Activated naive CD8-positive, alpha-beta T cell (primary cell): ENCODE measurements at regions not wholly inside any gene's neighbourhood (a gene's known extent, or its start where the extent isn't known, plus 50 kb on each side); places are given as distances from the start of the nearest gene placed in this dataset.
"Not testable (repeated sequence)": the region's sequence is repeated elsewhere in the genome, so short reads cannot be mapped to it uniquely, and the experiment has no call there.

ENCODE experiments used
- H3K27ac Mint-ChIP-seq: one replicate; pipeline ENCODE4 v1.8.0; 2021; ENCODE audit warnings: mixed read lengths
- H3K27me3 Mint-ChIP-seq: one replicate; pipeline ENCODE4 v1.8.0; 2021; ENCODE audit warnings: mixed read lengths
- H3K36me3 Mint-ChIP-seq: one replicate; pipeline ENCODE4 v1.8.0; 2021; ENCODE audit warnings: mixed read lengths
- H3K4me1 Mint-ChIP-seq: one replicate; pipeline ENCODE4 v1.8.0; 2021; ENCODE audit warnings: low read depth, mixed read lengths
- H3K4me3 Mint-ChIP-seq: one replicate; pipeline ENCODE4 v1.8.0; 2021; ENCODE audit warnings: mild to moderate bottlenecking, mixed read lengths
- H3K9me3 Mint-ChIP-seq: one replicate; pipeline ENCODE4 v1.8.0; 2021; ENCODE audit warnings: low read depth, mixed read lengths

- Mint-ChIP-seq H3K27ac (no peak overlapping the region), H3K9me3 (no peaks in the 10 kb centered on the region), H3K4me3 (no peak overlapping the region), H3K4me1 (no peaks in the 10 kb centered on the region), H3K36me3 (no peaks in the 10 kb centered on the region), H3K27me3 (no peaks in the 10 kb centered on the region)
Measured at GRCh38 chr5:126044931-126045565, 378.2 kb upstream of the GRAMD2B start.

DNA sequence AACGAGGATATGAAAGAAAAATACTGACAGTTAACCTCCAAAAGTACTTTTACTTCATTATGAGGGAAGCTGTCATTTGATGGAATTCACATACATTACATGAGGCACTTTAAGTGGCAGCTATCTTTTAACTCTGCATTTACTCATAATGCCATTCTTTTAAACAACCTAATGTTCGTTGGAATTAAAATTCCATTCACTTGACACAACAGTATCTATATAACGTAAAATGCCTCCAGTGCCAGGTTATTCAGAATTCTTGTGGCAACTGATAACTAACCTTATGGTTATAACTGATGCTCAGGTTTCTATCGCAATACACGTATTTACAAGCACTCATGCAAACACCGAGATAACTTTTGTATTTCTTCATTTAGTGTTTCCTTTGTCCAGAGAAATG is 376.9 kb upstream of the GRAMD2B start:
- Mint-ChIP-seq H3K36me3 (no peaks in the 10 kb centered on the region), H3K27ac (no peak overlapping the region), H3K4me3 (no peak overlapping the region), H3K27me3 (no peaks in the 10 kb centered on the region), H3K9me3 (no peaks in the 10 kb centered on the region), H3K4me1 (no peaks in the 10 kb centered on the region)

DNA sequence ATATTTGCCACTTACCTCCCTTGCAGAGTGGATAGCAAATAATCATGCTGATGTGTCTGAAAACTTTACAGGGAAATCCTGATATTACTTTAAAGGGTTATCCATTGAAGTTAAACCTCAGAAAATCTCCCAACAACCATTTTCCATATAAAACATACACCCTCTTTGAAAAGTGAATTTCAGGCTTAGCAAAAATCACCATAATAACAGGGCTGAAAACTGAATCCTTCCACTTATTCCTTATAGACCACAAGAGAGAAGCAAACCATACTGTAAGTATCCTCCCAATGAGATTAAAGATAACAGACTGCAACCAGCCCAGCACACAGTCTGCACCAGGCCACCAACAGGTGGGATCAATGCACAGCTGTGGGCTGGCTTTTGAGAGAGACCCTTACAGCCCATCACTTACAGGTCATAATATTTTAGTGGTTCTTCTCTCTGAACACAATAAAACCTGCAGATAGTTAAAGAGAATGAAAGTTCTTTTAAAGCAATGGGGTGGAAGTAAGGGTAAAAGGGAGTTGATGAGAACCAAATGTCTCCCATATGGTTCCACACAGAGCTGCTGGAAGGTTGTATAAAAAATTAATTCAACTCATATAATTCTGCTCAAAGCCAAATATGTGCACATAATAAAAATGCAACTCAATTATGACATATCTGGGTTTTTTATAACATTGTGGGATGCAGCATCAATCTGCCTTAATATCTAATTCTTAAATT is 376.2 kb upstream of the GRAMD2B start:
- no peaks in the 10 kb centered on the region for H3K9me3 Mint-ChIP-seq
- no peaks in the 10 kb centered on the region for H3K36me3 Mint-ChIP-seq
- no peak overlapping the region for H3K4me3 Mint-ChIP-seq
- no peaks in the 10 kb centered on the region for H3K4me1 Mint-ChIP-seq
- no peak overlapping the region for H3K27ac Mint-ChIP-seq
- no peaks in the 10 kb centered on the region for H3K27me3 Mint-ChIP-seq

DNA sequence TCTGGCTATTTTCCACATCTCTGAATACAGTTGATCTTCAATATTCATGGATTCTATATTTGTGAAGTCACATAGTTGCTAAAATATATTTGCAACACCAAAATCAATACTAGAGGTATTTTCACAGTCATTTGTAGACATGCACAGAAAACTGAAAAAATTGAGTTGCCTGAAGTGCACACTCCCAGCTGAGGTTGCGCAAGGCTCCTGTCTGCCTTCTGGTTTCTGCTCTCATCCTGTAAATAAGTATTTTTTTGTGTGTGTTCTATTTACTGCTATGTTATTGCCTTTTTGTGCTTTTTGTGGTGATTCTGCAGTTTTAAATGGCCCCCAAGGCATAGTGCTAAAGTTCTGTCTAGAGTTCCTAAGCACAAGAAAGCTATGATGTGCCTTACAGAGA is 371.1 kb upstream of the GRAMD2B start:
- Mint-ChIP-seq H3K27me3 (no peaks in the 10 kb centered on the region), H3K36me3 (no peaks in the 10 kb centered on the region), H3K4me1 (no peaks in the 10 kb centered on the region), H3K9me3 (peaks cover 4% of the 10 kb centered on the region), H3K27ac (no peak overlapping the region), H3K4me3 (no peak overlapping the region)

DNA sequence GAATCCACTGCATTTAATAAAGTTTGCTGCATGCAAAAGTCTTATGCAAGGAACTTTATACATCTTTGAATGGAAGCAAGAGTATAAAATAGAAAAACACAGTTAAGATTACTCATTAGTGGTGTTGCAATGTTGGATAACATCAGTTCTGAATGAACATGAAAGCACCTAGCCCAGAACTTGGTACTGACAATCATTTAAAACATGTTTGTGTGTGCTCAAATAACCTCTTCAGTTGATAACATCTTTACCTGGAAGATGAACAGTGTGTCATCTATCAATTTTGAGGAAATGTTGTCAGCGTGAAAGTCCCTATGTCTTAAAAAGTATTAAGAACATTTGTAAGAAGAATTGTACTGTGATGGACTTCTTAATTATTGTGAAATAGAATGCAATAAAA is 370.4 kb upstream of the GRAMD2B start:
- no peak overlapping the region for H3K4me3 Mint-ChIP-seq
- H3K4me1 Mint-ChIP-seq = no peaks in the 10 kb centered on the region
- H3K9me3 Mint-ChIP-seq = peaks cover 4% of the 10 kb centered on the region
- H3K27ac Mint-ChIP-seq = no peak overlapping the region
- no peaks in the 10 kb centered on the region for H3K36me3 Mint-ChIP-seq
- no peaks in the 10 kb centered on the region for H3K27me3 Mint-ChIP-seq

- Mint-ChIP-seq H3K4me1 (no peaks in the 10 kb centered on the region), H3K9me3 (peaks cover 7% of the 10 kb centered on the region)
Measured at GRCh38 chr5:126053630-126054029, 369.6 kb upstream of the GRAMD2B start.

DNA sequence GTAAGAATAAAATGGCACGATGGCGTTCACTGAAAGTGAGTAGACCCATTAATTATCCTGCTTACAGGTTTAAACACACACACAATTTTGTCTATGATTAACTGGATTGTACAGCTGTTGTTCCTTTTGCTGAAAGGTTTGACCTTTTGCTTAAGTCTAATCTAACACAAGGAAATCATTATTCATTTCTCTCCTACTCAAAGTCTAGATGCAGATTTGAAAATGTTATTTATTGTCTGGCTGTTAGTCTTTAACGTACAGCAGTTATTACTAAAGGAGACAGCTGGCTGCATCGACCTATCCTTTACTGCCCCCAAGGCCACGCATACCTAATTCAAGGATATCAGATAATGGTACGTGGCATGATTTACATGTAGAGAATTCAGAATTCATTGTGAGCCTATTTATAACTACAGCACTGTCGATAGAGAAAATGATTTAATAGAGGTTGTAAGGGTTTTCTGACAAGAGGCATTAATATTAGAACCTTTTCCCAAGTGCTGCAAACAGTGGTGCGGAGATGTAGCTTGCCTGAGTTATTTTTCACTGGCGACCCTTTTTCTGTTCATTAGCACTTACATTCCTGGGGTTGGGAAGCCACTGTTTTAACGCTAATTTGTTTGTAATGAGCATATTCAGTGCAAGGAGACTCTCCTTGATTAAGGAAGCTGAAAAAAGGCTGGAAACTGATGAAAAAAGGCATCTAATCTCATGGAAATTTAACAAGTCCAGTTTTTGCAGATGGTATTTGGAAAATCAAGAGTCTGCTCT is 368.4 kb upstream of the GRAMD2B start:
- H3K27ac Mint-ChIP-seq = no peak overlapping the region

More at GRCh38 chr5:126053630-126054029, 369.6 kb upstream of the GRAMD2B start:
- Mint-ChIP-seq H3K4me3 (no peak overlapping the region), H3K27ac (no peak overlapping the region), H3K36me3 (no peaks in the 10 kb centered on the region), H3K27me3 (no peaks in the 10 kb centered on the region)

GRCh38 chr5:126055348-126055729 is 367.9 kb upstream of the GRAMD2B start:
- Mint-ChIP-seq H3K4me3 (no peak overlapping the region), H3K9me3 (peaks cover 16% of the 10 kb centered on the region), H3K27ac (no peak overlapping the region), H3K4me1 (no peaks in the 10 kb centered on the region), H3K27me3 (no peaks in the 10 kb centered on the region), H3K36me3 (no peaks in the 10 kb centered on the region)

More for the DNA sequence above, 368.4 kb upstream of the GRAMD2B start:
- Mint-ChIP-seq H3K4me3 (no peak overlapping the region), H3K9me3 (peaks cover 14% of the 10 kb centered on the region), H3K36me3 (no peaks in the 10 kb centered on the region), H3K27me3 (no peaks in the 10 kb centered on the region), H3K4me1 (no peaks in the 10 kb centered on the region)

DNA sequence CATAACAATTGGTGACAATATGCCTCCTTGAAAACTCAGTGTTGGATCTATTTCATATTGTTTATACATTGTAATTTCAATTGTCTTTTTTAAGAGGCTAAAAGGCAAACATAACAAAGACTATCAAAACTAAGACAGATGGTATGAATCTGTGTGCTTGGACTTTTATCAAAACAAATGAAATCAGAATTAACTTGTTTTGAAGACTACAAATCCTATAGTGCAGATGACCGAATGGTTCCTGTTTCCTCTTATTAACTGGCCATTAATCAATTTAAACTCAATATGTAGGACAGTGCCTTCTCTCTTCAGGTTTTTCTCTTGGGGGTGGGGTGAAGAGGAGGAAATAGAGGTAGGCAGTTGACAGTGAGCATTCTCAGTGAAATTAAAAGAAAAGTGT is 366.9 kb upstream of the GRAMD2B start:
- H3K27me3 Mint-ChIP-seq = no peaks in the 10 kb centered on the region
- H3K4me1 Mint-ChIP-seq = no peaks in the 10 kb centered on the region
- H3K36me3 Mint-ChIP-seq = no peaks in the 10 kb centered on the region
- H3K9me3 Mint-ChIP-seq = peaks cover 18% of the 10 kb centered on the region
- H3K27ac Mint-ChIP-seq = no peak overlapping the region
- H3K4me3 Mint-ChIP-seq = no peak overlapping the region

GRCh38 chr5:126056851-126057622 is 366.2 kb upstream of the GRAMD2B start:
- Mint-ChIP-seq H3K9me3 (peaks cover 22% of the 10 kb centered on the region), H3K27ac (no peak overlapping the region), H3K27me3 (no peaks in the 10 kb centered on the region), H3K36me3 (no peaks in the 10 kb centered on the region), H3K4me1 (no peaks in the 10 kb centered on the region), H3K4me3 (no peak overlapping the region)

DNA sequence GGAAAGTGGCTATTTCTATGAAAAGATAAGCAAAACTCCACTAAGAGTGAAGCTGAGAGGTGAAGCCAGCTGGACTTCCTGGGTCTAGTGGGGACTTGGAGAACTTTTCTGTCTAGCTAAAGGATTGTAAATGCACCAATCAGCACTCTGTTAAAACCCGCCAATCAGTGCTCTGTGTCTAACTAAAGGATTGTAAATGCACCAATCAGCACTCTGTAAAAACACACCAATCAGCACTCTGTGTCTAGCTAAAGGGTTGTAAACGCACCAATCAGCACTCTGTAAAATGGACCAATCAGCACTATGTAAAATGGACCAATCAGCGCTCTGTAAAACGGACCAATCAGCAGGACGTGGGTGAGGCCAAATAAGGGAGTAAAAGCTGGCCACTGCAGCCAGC is 364.8 kb upstream of the GRAMD2B start:
- H3K36me3 Mint-ChIP-seq, H3K27ac Mint-ChIP-seq, H3K4me1 Mint-ChIP-seq, H3K27me3 Mint-ChIP-seq, H3K4me3 Mint-ChIP-seq: not testable (repeated sequence)
- peaks cover 24% of the 10 kb centered on the region for H3K9me3 Mint-ChIP-seq

DNA sequence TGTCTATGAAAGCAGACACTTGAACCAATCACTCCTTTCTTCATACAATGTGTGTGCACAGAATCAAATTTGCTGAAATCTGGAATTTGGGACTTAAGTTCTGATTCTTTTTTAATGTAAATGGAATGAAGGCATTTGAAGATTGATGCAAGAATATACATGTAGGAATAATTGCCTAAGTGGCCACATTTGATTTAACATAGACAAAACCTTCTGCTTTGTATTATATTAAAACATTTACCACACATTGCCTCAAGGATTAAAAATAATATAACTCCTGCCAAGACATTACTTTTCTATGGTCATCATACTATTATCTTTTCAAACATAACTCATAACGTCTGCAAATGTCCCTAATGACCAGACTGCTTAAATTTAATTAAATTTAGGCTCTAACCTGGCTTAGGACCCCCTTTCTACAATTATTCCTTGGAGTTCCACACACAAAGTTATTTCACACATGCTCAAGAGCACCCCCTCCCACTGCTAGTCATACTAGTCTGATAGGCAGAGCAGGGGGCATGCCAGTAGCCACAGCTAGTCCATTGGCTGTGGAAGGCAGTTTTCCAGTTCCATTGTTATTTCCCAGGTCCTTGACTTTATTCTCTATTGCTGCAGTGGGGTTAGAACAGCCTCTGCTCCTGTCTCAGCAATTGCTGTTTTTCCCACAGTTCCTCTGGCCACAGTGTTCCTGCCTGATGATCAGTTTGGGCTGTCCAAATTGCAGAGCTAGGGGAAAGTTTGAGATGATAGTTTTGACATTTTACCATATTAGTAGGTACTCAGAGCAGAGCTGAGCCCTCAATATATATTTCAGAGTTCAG is 360.6 kb upstream of the GRAMD2B start:
- H3K4me3 Mint-ChIP-seq = no peak overlapping the region
- H3K4me1 Mint-ChIP-seq = no peaks in the 10 kb centered on the region
- no peaks in the 10 kb centered on the region for H3K36me3 Mint-ChIP-seq
- no peak overlapping the region for H3K27ac Mint-ChIP-seq
- H3K9me3 Mint-ChIP-seq = peaks cover 20% of the 10 kb centered on the region
- H3K27me3 Mint-ChIP-seq = no peaks in the 10 kb centered on the region

- H3K27me3 Mint-ChIP-seq = no peaks in the 10 kb centered on the region
- H3K9me3 Mint-ChIP-seq = peaks cover 8% of the 10 kb centered on the region
- no peaks in the 10 kb centered on the region for H3K4me1 Mint-ChIP-seq
- no peak overlapping the region for H3K27ac Mint-ChIP-seq
- H3K36me3 Mint-ChIP-seq = no peaks in the 10 kb centered on the region
- no peak overlapping the region for H3K4me3 Mint-ChIP-seq
Measured at GRCh38 chr5:126065061-126065460, 358.1 kb upstream of the GRAMD2B start.

- Mint-ChIP-seq H3K36me3 (no peaks in the 10 kb centered on the region), H3K27ac (no peak overlapping the region)
Measured at GRCh38 chr5:126066836-126067235, 356.4 kb upstream of the GRAMD2B start.

More at GRCh38 chr5:126066836-126067235, 356.4 kb upstream of the GRAMD2B start:
- Mint-ChIP-seq H3K4me3 (no peak overlapping the region), H3K9me3 (peaks cover 8% of the 10 kb centered on the region), H3K4me1 (no peaks in the 10 kb centered on the region), H3K27me3 (no peaks in the 10 kb centered on the region)
